Naive B cell (primary cell): ENCODE measurements at regions not wholly inside any gene's neighbourhood (a gene's known extent, or its start where the extent isn't known, plus 50 kb on each side); places are given as distances from the start of the nearest gene placed in this dataset.

Source experiments
- ATAC-seq, 2 donors: fragments of 150-1000 bp; cut with Tn5 transposase; 2 replicates each; pipeline ENCODE4 v1.10.0; 2021; ENCODE audit warnings: low read depth in 2 of 2, mild to moderate bottlenecking in 2 of 2, moderate library complexity in 2 of 2
- DNase-seq: peaks from one replicate; pipeline ENCODE4 v3.0.0; 2022
- H3K27ac Mint-ChIP-seq, 6 donors: one replicate each; pipeline ENCODE4 v1.8.0; 2020 to 2022; ENCODE audit warnings: mild to moderate bottlenecking in 6 of 6, mixed read lengths in 6 of 6, moderate library complexity in 5 of 6, inconsistent platforms in 2 of 6
- H3K27me3 Mint-ChIP-seq, 3 donors: one replicate each; pipeline ENCODE4 v1.8.0; 2021 to 2022; ENCODE audit warnings: mixed read lengths in 3 of 3, mild to moderate bottlenecking in 1 of 3
- H3K36me3 Mint-ChIP-seq, 2 donors: one replicate each; pipeline ENCODE4 v1.8.0; 2020 to 2022; ENCODE audit warnings: mixed read lengths in 2 of 2, inconsistent platforms in 1 of 2, mild to moderate bottlenecking in 1 of 2
- H3K4me1 Mint-ChIP-seq, 3 donors: one replicate each; pipeline ENCODE4 v1.8.0; 2020 to 2022; ENCODE audit warnings: mixed read lengths in 3 of 3, inconsistent platforms in 1 of 3, mild to moderate bottlenecking in 1 of 3, moderate library complexity in 1 of 3
- H3K4me3 Mint-ChIP-seq, 8 donors: one replicate each; pipeline ENCODE4 v1.8.0; 2020 to 2022; ENCODE audit warnings: mild to moderate bottlenecking in 8 of 8, mixed read lengths in 8 of 8, moderate library complexity in 8 of 8, inconsistent platforms in 2 of 8
- H3K9me3 Mint-ChIP-seq, 7 donors: one replicate each; pipeline ENCODE4 v1.8.0; 2020 to 2022; ENCODE audit warnings: mixed read lengths in 7 of 7, mild to moderate bottlenecking in 5 of 7, inconsistent platforms in 2 of 7, moderate library complexity in 1 of 7

DNA sequence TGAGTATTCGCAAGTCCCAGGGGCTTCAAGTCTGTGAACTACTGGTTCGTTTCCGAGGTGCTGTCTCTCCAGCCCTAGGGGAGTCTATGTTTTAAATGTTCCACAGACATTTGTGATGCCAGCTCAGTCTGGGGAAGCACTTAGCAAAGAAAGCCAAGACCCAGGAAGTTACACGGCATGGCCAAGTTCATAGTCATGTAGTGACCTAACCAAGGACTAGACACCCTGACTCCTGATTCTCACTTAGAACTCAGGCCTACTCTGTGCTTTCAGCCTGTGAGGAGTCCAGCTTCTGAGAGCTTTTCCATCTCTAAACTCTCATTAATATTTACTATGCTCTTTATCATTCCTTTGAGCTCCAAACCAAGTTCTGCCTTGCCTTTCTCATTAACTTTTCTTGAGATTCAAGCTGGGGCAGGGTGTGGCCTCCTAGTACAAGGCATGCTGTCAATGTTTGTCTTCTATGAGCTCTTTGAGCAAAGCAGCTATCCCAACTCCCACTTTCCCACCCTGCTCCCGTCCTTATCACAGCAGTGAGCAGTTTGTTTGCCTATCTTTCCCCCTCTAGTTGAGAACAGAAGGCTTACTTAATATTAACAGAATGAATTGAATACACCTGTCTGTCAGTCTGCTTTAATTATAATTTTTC, 105.4 kb upstream of the FAM9C start:
- peaks cover 0 to 6% (median 0%) of the 10 kb centered on the region in 3 donors for H3K4me1 Mint-ChIP-seq
- no peak for DNase-seq
- no peak overlapping the region for H3K27ac Mint-ChIP-seq
- peaks cover 9 to 32% of the 10 kb centered on the region in 2 donors for H3K36me3 Mint-ChIP-seq
- no peak for ATAC-seq
- H3K27me3 Mint-ChIP-seq: peaks cover 0 to 9% (median 0%) of the 10 kb centered on the region in 3 donors
- no peak overlapping the region for H3K4me3 Mint-ChIP-seq
- H3K9me3 Mint-ChIP-seq: peaks cover 0 to 61% (median 29%) of the 10 kb centered on the region in 7 donors

DNA sequence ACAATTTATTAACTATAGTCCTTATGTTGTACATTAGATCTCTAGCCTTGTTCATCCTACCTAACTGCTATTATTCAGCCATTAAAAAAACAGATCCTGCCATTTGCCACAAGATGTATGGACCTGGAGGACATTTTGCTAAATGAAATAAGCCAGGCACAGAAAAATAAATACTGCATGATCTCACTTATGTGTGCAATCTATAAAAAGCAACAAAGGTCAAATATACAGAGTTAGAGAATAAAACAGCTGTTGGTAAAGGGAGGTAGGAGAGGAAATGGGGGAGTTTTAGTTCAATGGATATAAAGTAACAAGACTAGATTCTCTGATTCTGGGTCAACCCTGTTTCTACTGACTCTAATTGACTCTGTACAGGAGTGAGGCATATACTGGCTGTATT, 103.3 kb upstream of the FAM9C start:
- Mint-ChIP-seq H3K9me3 (peaks cover 0 to 47% (median 14%) of the 10 kb centered on the region in 7 donors), H3K4me3 (no peak overlapping the region), H3K36me3 (peaks cover 9 to 13% of the 10 kb centered on the region in 2 donors), H3K4me1 (peaks cover 0 to 6% (median 0%) of the 10 kb centered on the region in 3 donors), H3K27me3 (peaks cover 0 to 9% (median 0%) of the 10 kb centered on the region in 3 donors), H3K27ac (no peak overlapping the region)
- no peak for DNase-seq
- ATAC-seq: no peak

DNA sequence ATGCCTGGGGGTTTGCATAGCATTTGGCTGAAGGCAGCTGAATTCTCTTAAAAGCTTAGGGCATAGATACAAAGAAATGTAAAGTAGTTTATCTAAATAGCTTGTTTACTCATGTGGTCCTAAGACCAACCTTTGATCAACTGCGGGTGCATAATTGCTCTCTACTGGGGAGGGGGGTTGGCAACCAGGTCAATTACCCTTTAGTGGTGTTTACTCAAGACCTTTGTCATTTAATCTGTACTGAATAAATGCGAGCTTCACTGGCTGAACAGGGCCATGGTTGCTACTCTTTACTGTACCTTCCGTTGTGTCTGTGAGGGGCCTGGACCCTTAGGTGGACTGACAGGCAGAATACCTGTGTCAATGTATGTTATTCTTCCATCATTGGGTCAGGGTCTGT, 102.7 kb upstream of the FAM9C start:
- H3K27me3 Mint-ChIP-seq: peaks cover 0 to 9% (median 0%) of the 10 kb centered on the region in 3 donors
- H3K4me1 Mint-ChIP-seq: peaks cover 0 to 6% (median 0%) of the 10 kb centered on the region in 3 donors
- no peak overlapping the region for H3K4me3 Mint-ChIP-seq
- H3K27ac Mint-ChIP-seq: no peak overlapping the region
- H3K36me3 Mint-ChIP-seq: peaks cover 9 to 13% of the 10 kb centered on the region in 2 donors
- H3K9me3 Mint-ChIP-seq: peaks cover 0 to 42% (median 12%) of the 10 kb centered on the region in 7 donors
- ATAC-seq (no peak), DNase-seq (no peak)

DNA sequence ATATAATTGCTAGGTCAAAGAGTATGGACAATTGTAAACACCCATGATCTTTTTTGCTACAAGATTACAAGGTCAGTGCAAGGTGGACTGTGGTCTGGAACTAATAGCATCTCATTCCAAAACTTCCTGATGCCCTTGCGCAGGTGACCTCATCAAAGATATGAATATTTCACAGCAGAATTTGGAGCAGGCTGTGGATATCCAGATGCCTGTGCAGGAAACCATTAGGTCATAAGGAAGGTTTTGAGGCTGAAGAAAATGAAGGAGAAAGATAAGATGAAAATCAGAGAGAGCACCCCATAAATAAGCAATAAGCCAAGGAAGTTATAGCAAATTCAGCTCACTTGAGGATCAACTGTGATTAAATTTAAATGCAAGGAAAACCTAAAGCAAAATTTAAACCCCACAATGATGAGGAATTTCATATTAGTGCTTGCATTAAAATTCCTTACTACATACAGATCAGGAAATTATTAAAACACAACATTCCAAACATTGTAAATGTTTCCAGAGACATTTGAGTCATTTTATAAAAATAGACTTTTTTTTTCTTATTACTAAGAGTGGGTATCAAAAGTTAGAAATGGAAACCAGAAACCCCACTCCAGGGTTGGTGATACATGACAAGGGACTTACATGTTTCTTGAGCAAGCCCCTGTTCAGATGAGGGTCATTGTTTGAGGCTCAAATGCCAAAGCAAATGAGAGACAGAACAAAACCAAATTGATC, 100.7 kb upstream of the FAM9C start:
- no peak overlapping the region for H3K4me3 Mint-ChIP-seq
- H3K4me1 Mint-ChIP-seq: peaks cover 0 to 6% (median 0%) of the 10 kb centered on the region in 3 donors
- peaks cover 2 to 36% (median 12%) of the 10 kb centered on the region in 7 donors for H3K9me3 Mint-ChIP-seq
- peak overlapping the region in 1 of 6 donors; percentile 74 for H3K27ac Mint-ChIP-seq
- no peak for ATAC-seq
- H3K36me3 Mint-ChIP-seq: peaks cover 9 to 13% of the 10 kb centered on the region in 2 donors
- H3K27me3 Mint-ChIP-seq: peaks cover 0 to 9% (median 0%) of the 10 kb centered on the region in 3 donors
- no peak for DNase-seq

DNA sequence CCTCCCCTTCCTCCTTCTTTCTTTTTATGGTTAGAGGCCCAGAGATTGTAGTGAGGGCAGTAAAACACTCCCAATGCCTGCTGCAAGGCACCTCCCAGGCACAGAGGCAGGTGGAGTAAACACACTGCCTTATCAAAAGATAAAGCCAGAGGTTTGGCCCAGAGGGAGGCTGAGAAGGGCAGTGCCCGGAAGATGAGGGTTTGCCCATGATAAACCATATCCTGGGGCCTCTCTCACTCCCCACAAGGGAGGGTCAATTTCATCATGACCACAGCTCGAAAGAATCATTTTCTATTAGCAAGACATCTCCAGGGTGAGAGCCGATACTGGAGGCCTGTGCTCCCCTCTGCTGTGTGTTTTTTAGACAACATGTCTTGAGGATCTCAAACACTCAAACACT, 98.5 kb upstream of the FAM9C start:
- Mint-ChIP-seq H3K4me1 (peaks cover 0 to 2% (median 0%) of the 10 kb centered on the region in 3 donors), H3K27ac (no peak overlapping the region), H3K9me3 (peaks cover 2 to 34% (median 18%) of the 10 kb centered on the region in 7 donors), H3K4me3 (no peak overlapping the region), H3K36me3 (peaks cover 9 to 13% of the 10 kb centered on the region in 2 donors), H3K27me3 (peaks cover 0 to 9% (median 0%) of the 10 kb centered on the region in 3 donors)
- DNase-seq (no peak), ATAC-seq (no peak)

DNA sequence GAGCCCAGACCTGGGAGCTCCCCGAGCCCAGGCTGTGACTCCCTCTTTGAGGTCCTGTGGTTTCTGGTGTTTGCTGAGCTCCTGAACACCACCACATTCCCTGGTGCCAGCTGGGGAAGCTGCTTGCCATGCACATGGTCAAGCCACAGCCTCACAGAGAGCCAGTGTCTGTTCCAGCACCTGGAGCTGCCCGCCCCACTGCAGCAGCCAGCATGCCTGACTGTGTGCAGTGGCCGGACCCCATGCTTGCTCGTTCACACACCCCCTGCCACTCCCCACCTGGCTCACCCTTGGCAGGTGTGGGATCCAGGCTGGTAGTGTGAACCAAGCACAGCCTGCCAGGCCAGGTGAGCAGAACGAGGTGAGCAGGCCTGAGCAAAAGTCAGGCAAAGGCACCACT, 95.6 kb upstream of the FAM9C start:
- H3K9me3 Mint-ChIP-seq: peaks cover 0 to 12% (median 8%) of the 10 kb centered on the region in 7 donors
- H3K27ac Mint-ChIP-seq: no peak overlapping the region
- ATAC-seq (no peak), DNase-seq (no peak)
- no peaks in the 10 kb centered on the region for H3K27me3 Mint-ChIP-seq
- no peak overlapping the region for H3K4me3 Mint-ChIP-seq
- peaks cover 0 to 5% of the 10 kb centered on the region in 2 donors for H3K36me3 Mint-ChIP-seq
- no peaks in the 10 kb centered on the region for H3K4me1 Mint-ChIP-seq

DNA sequence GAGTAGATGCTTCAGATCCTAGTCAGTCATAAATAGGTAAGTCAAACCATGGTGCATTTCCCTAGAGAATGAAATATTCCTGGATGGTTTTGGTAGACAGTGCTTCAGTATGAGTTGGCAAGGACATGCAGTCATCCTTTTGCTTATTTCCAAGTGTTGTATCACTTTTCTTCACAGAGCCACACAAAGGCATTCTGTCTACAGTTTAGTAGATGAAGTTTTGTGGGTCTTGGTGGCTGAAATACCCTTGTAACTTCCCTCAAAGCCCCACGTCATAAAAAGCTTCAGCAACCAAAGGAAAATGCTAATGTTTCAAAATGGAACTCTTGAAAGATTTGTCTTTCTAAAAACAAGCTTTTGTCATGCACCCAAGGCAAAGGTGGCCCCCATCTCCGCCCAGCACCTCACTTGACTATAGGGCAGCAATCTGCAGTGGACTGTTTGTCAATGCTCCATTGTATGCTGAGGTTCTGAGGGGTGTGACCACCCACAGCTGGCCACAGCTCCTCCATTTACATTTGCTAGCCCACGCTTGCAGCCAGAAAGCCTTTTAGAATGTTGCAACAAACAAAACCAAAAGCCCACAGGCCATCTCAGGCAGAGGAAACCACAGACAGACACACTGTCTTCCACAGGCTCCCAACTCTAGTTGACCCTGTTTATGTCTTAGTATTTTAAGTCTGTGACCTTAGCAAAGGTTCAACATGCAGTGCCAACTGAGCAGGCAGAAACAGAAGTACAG, 87.1 kb upstream of the FAM9C start:
- no peak for DNase-seq
- peak overlapping the region in 2 of 6 donors; percentile 51 to 74 for H3K27ac Mint-ChIP-seq

DNA sequence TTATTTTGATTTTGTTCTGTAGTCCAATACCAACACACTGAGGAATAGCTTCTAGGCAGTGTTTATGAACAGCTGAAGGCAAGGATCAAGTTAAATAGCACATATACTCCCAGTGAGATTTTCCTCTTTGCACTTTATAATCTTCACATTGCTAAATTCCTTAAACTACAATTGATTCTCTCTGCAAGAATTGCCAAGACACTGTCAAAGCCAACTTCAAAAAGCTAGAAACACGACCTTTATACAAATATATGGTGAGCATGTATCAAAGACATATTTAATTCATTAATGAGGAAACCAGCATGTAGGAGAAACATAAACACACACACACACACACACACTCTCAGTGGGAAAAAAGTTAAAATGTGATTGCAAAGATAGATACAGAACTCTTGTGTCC, 86.4 kb upstream of the FAM9C start:
- peaks cover 0 to 8% (median 0%) of the 10 kb centered on the region in 3 donors for H3K4me1 Mint-ChIP-seq
- H3K27ac Mint-ChIP-seq: no peak overlapping the region
- H3K27me3 Mint-ChIP-seq: no peaks in the 10 kb centered on the region
- H3K9me3 Mint-ChIP-seq: peaks cover 0 to 4% (median 0%) of the 10 kb centered on the region in 7 donors
- peaks cover 0 to 5% of the 10 kb centered on the region in 2 donors for H3K36me3 Mint-ChIP-seq
- ATAC-seq (no peak), DNase-seq (no peak)
- H3K4me3 Mint-ChIP-seq: no peak overlapping the region

More for the DNA sequence above, 87.1 kb upstream of the FAM9C start:
- Mint-ChIP-seq H3K9me3 (peaks cover 0 to 6% (median 0%) of the 10 kb centered on the region in 7 donors), H3K27me3 (no peaks in the 10 kb centered on the region), H3K4me1 (peaks cover 0 to 7% (median 0%) of the 10 kb centered on the region in 3 donors), H3K36me3 (peaks cover 0 to 5% of the 10 kb centered on the region in 2 donors), H3K4me3 (peak overlapping the region in 1 of 8 donors; percentile 44)
- ATAC-seq: no peak

DNA sequence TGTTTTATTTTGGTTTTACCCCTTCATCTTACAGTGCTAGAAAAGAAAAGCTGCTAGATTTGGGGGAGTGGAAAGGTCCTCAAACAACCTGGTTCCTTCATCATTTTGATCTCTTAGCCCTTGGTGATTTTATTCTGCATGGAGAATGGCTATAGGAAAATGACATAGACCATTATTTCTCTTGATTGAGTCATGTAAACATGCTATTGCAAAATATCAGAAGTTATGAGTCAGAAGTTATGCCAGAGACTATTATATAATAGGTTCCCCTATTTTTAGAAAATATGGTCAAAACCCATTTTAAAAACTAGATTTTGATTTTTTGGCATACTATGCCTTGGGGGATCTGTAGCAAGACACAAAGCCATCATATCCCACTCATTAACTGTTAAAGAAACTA, 83.7 kb upstream of the FAM9C start:
- peaks cover 3 to 22% (median 13%) of the 10 kb centered on the region in 3 donors for H3K4me1 Mint-ChIP-seq

DNA sequence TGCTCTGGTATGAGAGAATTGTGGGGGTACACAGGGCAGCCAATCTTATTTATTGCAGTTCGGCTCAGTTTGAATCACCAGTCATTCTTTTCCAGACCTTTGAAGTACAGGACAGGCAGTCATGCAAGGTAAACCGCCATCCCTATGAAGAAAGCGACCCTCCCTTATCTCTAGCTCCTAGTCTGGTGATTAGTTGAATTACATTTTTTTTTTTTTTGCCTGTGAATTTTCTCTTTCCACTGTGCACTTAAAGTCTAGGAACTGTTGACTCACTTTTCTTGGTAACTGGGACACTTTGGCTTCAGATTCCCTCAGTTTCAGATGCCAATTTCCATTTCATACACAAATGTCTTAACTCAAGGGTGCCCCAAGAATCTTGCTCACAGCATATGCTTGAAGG, 82.4 kb upstream of the FAM9C start:
- H3K4me3 Mint-ChIP-seq: no peak overlapping the region
- DNase-seq (no peak), ATAC-seq (no peak)
- H3K9me3 Mint-ChIP-seq: peaks cover 0 to 2% (median 0%) of the 10 kb centered on the region in 7 donors
- peak overlapping the region in 1 of 6 donors; percentile 22 for H3K27ac Mint-ChIP-seq
- H3K4me1 Mint-ChIP-seq: peaks cover 5 to 25% (median 13%) of the 10 kb centered on the region in 3 donors
- H3K36me3 Mint-ChIP-seq: peaks cover 0 to 5% of the 10 kb centered on the region in 2 donors
- H3K27me3 Mint-ChIP-seq: no peaks in the 10 kb centered on the region

More for the DNA sequence above, 83.7 kb upstream of the FAM9C start:
- Mint-ChIP-seq H3K36me3 (peaks cover 0 to 2% of the 10 kb centered on the region in 2 donors), H3K27ac (no peak overlapping the region), H3K27me3 (no peaks in the 10 kb centered on the region), H3K9me3 (peaks cover 0 to under 1% (median 0%) of the 10 kb centered on the region in 7 donors), H3K4me3 (no peak overlapping the region)
- DNase-seq (no peak), ATAC-seq (no peak)

DNA sequence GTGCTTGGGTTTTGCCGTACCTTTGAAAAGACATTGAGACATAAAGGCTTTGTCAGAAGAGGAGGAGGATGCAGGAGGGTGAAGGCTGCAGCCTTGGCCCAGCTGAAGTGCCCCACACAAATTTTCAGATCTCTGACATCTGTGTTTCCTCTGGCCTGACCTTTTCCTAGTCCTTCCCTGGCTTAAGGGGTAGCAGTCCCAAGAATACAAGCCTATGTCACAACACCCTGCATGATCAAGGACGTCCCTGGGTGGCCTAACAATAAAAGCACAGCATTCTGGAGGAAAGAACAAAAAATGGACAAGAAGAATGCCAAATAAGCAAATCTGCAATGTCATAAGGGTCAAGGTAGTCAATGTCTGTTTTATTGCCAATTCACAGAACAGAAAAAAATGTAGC, 80.8 kb upstream of the FAM9C start:
- no peak overlapping the region for H3K27ac Mint-ChIP-seq
- H3K27me3 Mint-ChIP-seq: peaks cover 0 to under 1% (median 0%) of the 10 kb centered on the region in 3 donors
- H3K4me1 Mint-ChIP-seq: peaks cover 5 to 21% (median 13%) of the 10 kb centered on the region in 3 donors
- DNase-seq (no peak), ATAC-seq (no peak)
- H3K4me3 Mint-ChIP-seq: no peak overlapping the region
- H3K9me3 Mint-ChIP-seq: peaks cover 0 to 2% (median 0%) of the 10 kb centered on the region in 7 donors
- H3K36me3 Mint-ChIP-seq: peaks cover 0 to 5% of the 10 kb centered on the region in 2 donors

DNA sequence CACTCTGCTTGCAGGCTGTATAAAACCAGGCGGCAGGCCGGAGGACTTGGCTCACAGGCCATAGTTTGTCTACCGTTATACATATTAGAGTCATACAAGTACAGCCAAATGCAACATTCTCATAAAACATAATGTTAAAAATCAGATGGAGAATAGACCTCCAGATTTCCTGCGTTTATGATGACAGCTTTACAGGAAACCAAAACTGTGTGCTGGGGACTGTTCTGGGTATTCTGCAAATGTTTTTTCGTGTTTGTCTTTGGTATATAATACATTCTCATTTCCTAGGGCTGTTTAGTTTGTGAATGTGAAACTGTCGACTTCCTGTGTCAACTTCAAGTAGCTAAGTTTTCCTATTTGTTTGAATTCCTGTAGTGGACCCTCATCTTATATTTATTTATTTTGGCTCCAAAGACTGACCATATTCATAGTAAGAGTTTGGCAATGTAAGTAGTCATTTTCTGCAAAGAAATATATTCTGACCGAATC, 79.5 kb upstream of the FAM9C start:
- Mint-ChIP-seq H3K4me1 (peaks cover 5 to 21% (median 13%) of the 10 kb centered on the region in 3 donors), H3K27me3 (peaks cover 0 to 11% (median 0%) of the 10 kb centered on the region in 3 donors), H3K4me3 (peak overlapping the region in 5 of 8 donors; percentile 6 to 55 (median 50)), H3K36me3 (peaks cover 5% of the 10 kb centered on the region in 2 donors), H3K27ac (peak overlapping the region in 3 of 6 donors; percentile 16 to 78 (median 22)), H3K9me3 (peaks cover 0 to 5% (median 0%) of the 10 kb centered on the region in 7 donors)
- DNase-seq (no peak), ATAC-seq (peak in 1 of 2 donors; percentile 21)
